ENCODE measurements at regions not wholly inside any gene's neighbourhood (a gene's known extent, or its start where the extent isn't known, plus 50 kb on each side); places are given as distances from the start of the nearest gene placed in this dataset.

DNA sequence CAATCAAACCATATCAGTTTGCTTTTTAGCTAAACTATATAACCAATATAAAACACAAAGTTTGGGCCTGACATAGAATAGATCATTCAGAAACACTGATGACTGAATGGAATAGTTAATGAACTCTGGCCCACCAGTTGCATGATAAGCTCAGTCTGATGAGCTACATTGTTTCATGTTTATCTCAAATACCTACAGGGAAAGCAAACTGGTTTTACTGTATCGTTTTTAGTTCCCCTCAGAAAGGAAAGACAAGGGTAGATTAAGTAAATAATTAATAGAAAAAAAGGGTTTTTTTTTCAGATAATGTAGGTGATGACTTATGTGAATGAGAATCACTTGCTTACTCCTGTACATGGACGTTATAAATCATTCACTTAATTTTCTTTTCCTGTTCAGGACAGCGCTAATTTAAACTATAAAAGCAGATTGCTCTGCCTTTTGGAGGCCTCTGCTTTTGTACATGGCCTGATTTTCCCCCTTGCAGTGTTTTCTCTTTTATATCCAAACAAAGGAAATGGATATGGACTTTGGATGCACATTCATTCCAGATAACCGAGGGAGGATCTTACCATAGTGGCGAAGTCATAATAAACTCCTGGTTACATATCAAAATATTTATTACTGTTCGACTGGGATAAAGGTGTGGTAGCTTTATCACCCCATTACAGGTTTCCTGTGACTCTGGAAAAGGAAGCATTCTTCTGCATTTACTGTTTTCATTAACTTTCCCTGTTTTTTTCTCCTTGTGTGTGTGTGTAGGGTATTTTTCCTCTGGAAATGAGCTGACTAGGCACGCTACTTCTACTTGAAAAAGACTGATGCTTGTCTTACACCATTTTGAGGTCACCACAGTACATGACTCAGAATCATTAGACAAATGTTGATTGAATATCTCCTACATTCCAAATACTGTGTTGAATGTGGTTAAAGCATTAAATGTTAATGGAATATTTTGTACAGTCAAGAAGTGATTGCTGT, 373.1 kb upstream of the HS3ST1 start:
- DNase-seq = no peak

DNA sequence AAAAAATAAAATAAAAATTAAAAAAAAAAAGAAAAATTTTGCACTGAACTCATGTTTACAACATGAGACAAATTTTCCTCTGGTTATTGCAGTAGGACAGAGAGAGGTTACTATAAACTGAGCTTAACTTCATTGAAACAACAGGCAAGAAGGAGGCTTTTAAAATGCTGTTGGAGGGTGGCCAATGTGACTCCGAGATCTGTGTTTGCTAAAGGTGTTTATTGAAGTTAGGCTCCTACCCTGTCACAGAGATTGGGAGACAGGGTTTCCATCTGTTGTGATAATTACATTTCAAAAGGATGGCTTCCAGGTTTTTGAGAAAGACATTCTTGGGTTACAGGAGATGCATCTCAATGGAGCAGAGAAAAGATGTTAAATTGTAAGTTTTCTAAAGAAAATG, 370.5 kb upstream of the HS3ST1 start:
- no peak for DNase-seq

DNA sequence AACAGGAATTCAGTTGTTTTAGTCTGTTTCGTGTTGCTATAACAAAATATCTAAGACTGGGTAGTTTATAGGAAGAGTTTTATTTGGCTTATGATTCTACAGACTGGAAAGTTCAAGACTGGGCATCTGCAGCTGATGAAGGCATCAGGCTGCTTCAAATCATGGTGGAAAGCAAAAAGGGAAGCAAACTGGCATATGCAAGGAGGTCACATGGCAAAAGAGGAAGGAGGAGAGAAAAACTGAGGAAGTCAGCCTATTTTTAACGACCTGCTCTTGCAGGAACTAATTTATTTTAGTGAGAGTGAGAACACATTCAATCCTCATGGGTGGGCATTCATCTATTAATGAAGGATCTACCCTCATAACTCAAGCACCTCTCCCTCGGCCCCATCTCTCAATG, 363.1 kb upstream of the HS3ST1 start:
- peak; percentile 36 to 50 for DNase-seq

DNA sequence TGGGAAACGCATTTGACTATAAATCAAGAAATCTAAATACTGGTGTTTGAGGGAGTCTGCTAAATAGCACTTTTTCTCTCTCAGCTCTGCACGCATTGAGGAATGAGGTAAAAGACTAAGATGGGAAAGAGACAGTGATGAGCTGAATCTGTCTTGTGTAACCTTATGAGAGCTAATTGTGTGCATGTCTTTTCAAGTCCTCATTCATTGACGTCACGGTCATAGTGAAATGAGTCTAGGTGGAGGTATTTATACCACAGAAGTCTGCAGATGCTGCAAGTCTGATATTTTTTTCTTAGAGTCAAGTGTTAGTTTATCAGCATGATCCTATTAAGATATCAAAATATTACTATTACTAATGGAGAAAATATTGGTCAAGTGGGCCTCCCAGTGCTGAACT, 361.5 kb upstream of the HS3ST1 start:
- no peak for DNase-seq

DNA sequence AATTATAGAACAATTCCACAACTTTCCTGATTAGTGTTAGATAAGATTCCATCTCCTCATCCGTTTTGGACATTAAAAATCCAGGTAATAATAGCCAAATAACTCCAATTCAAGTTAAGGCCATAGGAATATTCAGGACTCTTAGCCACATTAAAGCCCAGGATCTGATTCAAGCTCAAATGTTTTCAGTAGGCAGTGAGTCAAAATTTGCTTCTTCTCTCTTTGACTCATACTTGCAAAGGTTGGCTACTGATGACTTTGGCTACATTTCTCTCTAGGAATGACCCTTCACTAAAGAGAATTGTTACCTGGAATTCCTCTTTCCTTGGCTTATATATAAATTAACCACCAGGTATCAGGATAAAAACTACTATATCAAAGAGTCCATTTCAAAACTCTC, 354.9 kb upstream of the HS3ST1 start:
- DNase-seq = no peak

DNA sequence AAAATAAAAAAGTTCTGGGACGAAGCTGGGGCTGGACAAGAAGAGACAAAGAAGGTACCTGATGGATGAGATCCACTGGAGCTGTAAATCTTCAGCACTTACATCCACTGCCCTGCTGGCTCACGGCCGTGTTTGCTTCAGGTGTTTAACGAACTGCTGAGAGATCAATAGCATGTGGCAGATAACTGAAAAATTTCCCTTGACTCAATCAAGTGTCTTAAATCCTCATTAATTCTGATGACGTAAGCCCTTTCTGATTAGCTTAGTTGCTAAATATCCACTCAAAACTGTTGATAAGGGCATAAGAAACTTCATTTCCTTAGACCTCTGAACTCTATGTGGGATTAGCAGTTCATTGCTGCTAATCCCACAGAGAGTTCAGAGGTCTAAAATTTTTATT, 354.2 kb upstream of the HS3ST1 start:
- DNase-seq = no peak

DNA sequence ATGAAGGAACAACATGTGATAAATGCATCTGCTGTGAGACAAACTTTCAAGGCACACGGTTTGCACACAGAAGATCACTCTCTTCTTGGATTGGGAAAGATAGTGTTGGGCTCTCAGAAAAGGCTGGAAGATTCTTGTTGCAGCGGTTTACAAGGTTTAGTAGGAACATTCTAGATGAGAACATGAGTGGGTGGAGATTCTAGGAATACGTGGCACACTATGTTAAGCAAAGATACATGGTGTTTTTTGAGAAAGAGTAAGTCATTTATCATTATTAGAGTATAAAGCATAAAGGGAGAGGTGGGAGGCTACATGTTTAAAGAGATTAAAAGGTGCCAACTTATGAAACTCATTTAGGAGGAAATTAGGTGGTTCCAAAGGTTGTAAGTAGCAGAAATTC, 348.8 kb upstream of the HS3ST1 start:
- no peak for DNase-seq

DNA sequence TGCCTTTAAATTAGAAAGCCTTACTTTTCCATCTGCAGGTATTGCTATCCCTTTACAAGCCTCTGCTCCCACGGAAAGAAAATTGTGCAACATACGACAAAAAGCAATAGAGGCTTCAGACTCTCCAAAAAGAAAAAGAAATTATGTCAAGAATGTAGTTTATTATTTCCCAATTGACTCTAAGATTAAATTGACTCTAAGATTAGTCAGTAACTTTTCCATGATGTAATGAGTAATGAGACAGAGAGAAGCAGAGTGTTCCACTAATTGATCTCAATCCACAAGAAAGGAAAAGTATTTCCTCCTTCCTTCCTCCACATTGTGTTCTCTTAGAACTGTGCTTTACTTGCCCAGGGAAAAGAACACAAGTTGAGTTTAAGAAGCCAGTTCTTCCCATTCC, 345.7 kb upstream of the HS3ST1 start:
- DNase-seq = no peak

DNA sequence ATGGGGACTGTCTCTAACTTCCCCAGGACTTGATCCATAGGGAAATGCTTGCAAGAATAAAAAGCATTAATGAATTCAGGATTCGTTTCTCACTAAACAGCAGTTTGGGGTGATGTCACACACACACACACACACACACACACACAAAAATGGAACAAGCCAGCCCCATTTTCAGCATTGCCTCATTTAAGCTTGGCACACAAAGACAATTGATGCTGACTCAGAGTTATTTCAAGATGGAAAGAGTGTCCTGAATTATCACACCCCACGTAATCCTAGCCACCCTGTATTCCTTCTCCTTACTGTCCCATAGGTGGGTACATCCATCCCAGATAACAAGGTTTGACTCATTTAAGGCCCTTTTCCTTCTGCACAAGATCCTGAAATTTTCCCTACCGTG, 345.1 kb upstream of the HS3ST1 start:
- DNase-seq = no peak

DNA sequence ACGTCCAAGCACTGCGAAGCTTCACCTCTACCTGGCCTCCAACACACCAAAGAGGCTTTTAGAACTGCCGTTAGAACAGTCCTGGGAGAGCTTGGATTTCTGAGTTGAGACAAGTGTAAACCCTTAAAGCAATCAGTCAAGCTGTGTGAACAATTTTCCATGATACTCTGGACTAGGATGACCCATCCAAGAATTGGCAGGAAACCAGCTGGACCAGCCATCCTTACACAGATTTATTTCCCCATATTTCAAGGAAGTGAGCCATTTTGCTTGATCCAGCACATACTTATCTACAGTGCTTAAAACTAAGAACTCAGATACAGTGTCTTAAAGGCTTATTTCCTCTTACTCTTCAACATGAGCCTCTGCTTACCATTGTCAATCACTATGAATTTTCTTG, 340.7 kb upstream of the HS3ST1 start:
- no peak for DNase-seq

DNA sequence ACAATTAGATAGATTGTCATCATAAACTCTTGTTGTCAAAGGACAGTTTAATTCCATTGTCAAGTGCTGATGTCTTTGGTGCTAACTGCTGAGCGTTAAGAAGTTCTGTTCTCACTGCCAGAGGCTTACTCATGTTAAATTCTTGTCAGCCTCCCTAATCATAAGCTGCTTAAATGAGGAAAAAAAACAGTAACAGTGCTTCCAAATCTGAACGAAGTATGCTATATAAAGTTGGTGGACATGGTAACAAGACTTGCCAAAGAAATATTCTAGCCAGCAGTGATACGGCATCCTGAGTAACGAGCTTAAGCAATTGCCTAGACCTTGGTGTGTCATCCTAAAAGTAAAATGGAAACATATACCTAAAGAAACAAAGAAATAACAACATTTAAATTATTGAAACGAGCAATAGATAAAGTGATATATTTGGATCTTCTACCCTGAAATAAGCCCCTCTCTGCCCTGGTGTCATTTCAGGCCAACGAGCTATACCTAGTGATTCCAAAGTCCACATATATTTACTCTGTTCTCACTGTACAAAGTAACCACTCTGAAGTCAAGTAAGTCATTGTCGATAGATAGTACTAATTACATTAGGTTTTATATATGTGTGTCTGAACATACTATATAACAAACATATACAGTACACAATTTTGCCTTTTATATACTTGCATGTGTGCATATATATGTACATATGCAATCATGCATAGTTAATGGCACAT, 339.7 kb upstream of the HS3ST1 start:
- DNase-seq = no peak

DNA sequence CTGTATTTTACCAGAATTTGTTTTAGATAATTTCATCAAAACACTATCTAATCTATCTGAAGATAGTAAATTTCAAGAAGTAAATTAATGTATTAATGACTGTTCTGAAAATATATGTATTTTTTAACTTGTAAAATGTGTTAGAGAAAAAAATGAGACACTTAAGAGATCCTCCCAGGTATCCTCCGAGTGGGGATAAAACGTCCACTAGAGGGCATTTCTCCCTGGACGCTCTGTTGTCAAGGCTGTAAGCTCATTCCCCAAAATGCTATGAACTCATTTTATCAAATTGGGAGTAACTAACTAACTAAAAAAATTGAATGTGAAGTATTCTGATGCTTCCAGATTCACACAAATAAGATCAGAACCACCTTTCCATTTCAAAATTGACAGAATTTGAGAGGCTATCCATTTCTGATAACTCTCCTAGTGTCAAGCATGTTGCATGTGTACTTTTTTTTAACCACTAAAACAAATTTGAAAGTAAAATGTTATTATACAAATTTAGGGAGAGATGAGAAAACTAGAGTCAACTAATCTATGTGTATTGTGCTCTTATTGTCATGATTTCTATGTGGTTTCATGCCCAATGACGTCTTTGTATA, 337.3 kb upstream of the HS3ST1 start:
- DNase-seq = peak; percentile 20 to 58

DNA sequence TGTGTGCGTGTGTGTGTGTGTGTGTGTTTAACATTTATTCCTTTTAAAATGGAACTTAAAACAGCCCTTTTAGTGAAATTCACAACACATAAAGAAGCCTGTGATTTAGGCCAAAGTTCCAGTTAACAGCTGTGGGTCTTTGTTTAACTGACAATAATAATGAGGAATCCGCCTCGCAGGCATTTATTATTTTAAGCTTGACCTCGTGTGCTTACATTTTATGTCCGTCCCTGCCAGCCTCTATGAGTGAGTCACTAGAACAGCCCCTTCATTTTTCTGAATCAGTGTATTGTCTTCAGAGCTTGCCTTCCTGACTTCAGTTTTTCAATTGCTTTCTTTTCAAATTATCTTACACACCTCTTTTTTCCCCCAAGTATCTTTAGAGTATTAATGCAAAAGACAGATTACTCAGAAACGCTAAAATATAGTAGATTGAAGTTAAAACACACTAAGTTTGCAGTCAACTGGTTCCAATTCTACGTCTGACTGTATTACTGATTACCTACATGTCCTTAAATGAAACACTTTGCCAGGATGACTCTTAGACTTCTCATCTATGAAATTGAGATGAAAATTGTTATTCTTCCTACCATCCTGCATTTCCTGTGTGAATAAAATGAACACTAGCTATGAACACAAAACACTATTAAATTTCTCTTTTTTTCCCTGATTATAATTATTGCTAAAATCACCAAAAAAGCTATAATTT, 319.6 kb upstream of the HS3ST1 start:
- no peak for DNase-seq

DNA sequence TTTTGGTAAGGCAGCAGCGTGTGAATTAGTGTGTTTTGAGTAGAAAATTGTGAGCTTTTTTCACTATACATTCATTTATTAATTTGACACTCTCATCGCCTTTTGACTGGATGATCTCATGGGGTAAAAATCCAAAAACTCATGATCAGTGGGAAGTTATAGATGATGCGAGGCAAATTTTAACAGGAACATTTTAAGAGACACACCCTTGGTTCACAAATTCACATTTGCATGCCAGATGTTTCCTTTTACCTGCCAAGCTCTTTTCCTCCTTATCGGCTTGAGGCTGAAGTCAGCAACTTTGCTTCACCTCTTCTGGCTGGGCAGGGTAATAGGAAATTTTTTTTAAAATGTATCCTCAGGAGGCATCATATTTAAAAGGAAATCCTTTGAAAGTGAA, 318.0 kb upstream of the HS3ST1 start:
- no peak for DNase-seq

DNA sequence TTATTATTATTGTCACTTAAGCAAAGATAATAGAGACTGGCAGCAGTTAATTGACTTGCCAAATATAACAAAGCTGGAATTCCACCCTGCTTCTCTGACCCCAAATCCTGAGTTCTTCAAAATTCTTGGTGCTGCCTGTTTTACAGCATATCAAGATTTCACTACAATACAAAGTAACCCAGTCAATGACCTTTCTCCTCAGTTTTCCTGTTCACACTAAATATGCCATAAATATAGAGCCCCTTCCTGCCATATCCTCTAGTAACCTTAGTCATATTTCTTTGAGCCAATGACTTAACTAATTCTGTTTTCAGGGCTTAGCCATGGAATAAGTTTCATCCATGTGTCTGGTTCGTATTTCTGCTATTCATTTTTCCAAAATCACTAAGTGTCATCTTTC, 315.3 kb upstream of the HS3ST1 start:
- DNase-seq = no peak

DNA sequence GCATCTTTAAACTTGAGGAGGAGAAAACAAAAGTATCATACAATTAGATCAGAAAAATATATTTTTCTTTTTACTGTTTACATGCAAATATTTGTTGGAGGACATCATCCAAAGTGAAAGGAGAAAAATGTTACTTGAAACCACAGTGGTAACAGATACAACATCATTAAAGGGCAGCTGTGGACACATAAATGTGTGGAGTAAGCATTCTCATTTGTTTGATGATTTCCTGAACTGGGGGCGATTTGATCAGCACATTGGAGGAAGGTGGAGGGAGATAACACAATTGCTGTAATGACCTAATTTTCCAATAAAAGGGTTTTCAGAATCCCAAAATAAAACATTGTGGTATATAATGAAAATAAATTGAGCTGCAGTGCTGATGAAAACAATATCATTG, 314.5 kb upstream of the HS3ST1 start:
- DNase-seq = no peak

DNA sequence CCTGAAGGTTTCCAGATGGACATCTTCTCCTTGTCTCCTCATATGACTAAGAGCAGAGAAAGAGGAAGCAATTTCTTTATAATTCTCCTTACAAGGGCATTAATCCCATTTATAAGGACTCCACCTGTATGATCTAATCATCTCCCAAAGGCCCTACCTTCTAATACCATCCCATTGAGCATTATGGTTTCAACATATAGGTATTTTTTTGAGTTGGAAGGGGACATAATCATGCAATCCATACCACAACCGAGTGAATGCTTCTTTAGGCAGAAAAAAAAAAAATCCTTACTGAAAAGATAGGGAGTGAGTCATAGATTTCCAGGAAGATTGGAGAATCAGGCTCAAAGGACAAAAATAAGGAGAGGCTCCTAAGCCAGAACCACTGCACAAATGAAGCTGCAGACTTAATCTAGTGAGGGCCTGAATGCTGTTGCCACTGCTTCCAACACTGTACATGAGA, 312.5 kb upstream of the HS3ST1 start:
- DNase-seq = no peak

DNA sequence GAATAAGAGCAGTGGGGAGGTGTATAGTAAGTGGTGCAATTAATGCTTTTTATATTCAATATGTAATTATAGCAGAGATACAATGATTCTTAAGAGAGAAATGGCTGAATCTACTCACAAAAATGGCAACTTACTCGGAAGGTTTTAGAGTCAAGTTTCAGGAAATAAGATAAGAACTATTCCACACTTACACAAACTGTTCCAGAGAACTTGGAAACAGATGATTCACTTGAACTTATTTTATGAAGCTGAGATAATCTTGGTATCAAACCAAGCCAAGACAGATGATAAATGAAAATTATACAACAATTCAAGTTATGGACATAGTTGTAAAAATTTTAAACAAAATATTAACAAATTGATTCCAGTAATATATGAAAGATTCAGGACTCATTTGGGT, 311.3 kb upstream of the HS3ST1 start:
- DNase-seq = no peak

DNA sequence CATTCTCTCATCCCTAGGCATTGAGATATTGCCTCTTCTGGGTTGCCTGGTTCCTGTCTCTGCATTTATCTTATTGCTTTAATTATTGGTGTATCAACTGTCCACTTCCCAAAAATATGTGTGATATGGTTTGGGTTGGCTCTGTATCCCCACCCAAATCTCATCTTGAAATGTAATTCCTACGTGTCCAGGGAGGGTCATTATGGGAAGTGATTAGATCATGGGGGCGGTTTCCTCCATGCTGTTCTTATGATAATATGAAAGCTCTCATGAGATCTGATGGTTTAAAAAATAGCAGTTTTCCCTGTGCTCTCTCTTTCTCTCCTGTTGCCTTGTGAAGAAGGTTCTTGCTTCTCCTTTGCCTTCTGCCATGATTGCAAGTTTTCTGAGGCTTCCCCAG, 308.3 kb upstream of the HS3ST1 start:
- no peak for DNase-seq

DNA sequence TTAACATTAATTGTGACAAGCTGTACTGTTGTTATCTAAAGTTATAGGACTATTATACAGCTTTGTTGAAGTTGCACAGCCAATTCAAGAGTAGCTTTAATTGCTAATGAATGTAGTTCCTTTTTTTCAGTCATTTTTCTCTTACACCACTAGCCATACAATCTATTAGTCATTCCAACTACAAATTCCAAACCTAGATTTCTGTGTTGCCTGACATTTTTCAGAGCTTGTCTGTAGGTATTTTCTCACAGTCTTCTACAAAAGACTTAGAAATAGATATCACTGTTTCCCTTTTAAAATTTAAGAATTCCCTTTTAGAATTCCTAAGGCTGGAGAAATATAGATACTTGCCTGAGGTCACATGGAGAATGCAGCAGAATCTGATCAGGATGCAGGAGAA, 307.0 kb upstream of the HS3ST1 start:
- DNase-seq = no peak

DNA sequence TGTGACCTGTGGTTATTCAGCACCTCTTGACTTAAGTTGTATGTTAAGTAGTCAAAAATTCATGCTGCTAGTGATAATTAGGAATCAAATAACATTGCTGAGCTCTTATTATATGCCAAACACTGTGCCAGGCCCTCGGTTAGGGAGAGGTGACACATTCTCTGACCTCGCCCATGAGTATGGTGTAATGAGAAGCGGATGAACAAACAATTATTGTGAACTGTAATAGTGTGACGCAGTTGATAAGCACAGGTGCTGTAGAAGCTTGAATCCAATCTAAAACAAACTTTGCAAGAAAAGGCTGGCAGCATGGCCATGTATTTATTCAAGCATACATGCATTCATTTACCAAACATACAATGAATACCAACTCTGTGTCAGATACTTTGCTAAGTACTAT, 303.5 kb upstream of the HS3ST1 start:
- no peak for DNase-seq

DNA sequence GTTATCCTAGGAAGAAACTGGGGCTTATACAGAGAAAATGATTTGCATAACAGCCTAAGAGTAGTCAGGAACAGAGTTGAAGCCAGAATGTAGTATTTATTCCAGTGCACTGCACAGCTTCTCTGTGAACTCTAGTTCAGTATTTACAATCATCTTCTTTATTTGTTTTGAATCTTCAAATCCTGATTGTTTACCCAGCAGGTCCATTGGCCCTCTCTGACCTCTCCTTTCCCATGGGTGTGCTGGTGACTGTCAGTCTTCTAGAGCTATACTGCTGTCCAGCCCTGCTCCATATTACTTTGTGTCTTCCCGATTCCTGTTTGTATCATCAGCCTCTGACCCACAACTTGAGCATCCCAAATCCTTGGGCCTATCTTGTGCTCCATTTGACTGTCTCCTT, 301.9 kb upstream of the HS3ST1 start:
- DNase-seq = no peak

DNA sequence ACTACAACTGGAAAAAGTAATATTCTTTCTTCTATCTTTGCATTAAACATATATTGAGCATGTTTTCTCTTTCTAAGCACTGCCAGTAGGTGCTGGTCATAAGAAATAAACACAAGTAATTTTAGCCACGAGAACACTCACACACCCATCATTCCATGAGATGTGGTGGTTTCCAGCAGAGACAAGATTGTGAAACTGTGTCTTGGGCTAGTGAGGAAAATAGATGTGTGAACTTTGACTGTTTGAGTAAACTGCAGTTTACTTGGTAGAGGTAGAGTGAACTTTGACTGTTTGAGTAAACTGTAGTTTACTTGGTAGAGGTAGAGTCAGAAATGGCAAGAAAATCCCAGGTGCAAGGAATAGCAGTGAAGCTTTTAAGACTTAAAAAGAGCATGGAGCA, 300.9 kb upstream of the HS3ST1 start:
- no peak for DNase-seq

Data from inflammatory macrophage treated with lipopolysaccharide for 1 hour (primary cell).